ENCODE measurements at regions not wholly inside any gene's neighbourhood (a gene's known extent, or its start where the extent isn't known, plus 50 kb on each side); places are given as distances from the start of the nearest gene placed in this dataset.
A peak's percentile ranks its signal among the peaks of the same experiment; 100 is the strongest.
"Not testable (repeated sequence)": the region's sequence is repeated elsewhere in the genome, so short reads cannot be mapped to it uniquely, and the experiment has no call there.

DNA sequence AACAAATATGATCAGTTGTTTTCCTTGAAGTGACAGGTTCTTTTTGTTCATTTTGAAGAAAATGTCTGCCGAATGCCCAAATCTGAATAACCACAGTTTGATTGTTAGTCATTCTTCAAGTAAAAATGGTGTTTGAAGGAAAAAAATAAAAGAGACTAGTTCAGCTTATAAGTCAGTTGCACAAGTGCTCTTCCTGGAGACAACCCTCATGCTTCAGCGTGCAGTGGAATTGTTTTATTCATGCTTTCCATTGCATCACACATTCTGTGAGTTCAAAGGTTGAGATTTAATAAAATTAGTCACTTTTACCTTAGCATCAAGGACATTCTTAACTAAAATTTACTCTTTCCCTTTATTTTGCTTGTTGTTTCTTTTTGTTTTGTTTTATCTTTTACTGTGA, 404.9 kb downstream of the ZNF674 start:
- ATAC-seq (peak; percentile 37), DNase-seq (peak; percentile 4)
- Mint-ChIP-seq H3K9me3 (no peaks in the 10 kb centered on the region), H3K27me3 (no peaks in the 10 kb centered on the region), H3K27ac (peak overlapping the region; percentile 15), H3K4me3 (no peak overlapping the region), H3K36me3 (ENCODE audit: low read depth) (no peaks in the 10 kb centered on the region), H3K4me1 (ENCODE audit: low read depth) (peaks cover 5% of the 10 kb centered on the region)
- POLR2A ChIA-PET: no interaction called here
- CTCF ChIA-PET: no interaction called here
- intact Hi-C loops (cut with micrococcal nuclease): no loop called here
- TF ChIP-seq, protein P1, sequence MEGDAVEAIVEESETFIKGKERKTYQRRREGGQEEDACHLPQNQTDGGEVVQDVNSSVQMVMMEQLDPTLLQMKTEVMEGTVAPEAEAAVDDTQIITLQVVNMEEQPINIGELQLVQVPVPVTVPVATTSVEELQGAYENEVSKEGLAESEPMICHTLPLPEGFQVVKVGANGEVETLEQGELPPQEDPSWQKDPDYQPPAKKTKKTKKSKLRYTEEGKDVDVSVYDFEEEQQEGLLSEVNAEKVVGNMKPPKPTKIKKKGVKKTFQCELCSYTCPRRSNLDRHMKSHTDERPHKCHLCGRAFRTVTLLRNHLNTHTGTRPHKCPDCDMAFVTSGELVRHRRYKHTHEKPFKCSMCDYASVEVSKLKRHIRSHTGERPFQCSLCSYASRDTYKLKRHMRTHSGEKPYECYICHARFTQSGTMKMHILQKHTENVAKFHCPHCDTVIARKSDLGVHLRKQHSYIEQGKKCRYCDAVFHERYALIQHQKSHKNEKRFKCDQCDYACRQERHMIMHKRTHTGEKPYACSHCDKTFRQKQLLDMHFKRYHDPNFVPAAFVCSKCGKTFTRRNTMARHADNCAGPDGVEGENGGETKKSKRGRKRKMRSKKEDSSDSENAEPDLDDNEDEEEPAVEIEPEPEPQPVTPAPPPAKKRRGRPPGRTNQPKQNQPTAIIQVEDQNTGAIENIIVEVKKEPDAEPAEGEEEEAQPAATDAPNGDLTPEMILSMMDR (IDR thresholded peaks at IDR 0.05): no peak

DNA sequence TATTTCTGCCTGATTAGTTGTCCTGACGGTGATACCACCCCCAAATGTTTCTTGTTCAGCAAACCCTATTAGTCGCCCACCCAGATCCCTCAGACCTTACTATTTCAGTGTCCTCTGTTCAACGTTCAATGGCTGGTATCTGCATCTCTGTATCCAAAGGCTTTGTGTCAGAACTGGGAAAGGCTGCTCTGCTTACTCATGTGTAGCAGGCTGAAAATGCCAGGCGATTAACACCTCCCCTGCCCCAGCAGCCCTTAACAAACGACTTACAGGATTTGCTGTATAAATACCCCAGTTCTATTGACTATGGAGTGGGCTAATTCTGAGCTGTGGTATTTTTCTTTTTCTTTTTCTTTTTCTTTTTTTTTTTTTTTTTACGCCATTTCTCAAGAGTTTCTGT, 415.0 kb downstream of the ZNF674 start:
- no peak for DNase-seq
- ChIA-PET CTCF (no interaction called here), POLR2A (no interaction called here)
- H3K27me3 Mint-ChIP-seq: peaks cover 1% of the 10 kb centered on the region
- H3K4me3 Mint-ChIP-seq: no peak overlapping the region
- no peak for ATAC-seq
- intact Hi-C loops (cut with micrococcal nuclease): no loop called here
- TF ChIP-seq, protein P1 (IDR thresholded peaks at IDR 0.05): no peak
- H3K4me1 Mint-ChIP-seq (ENCODE audit: low read depth): peaks cover 4% of the 10 kb centered on the region
- no peaks in the 10 kb centered on the region for H3K36me3 Mint-ChIP-seq (ENCODE audit: low read depth)
- no peak overlapping the region for H3K27ac Mint-ChIP-seq
- no peaks in the 10 kb centered on the region for H3K9me3 Mint-ChIP-seq

DNA sequence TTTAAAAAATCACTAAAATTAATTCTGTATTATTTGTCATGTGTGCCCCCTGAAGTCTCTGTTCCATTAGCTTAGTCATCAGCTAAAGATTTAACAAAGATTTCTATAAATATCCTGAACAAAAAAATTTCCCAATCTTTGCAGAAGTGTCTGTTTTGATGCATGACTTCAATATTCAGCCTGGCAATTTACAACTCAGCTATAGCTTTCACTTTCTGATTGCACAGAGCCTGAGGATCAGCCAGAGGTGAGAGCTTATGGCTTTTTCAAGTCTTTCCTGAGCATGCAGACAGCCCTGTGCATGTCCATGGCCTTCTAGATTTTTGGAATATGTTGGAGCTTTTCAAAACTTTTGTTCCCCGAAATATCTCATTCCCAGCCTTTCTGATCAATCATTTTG, 420.1 kb downstream of the ZNF674 start:
- CTCF ChIA-PET: no interaction called here
- POLR2A ChIA-PET: no interaction called here

DNA sequence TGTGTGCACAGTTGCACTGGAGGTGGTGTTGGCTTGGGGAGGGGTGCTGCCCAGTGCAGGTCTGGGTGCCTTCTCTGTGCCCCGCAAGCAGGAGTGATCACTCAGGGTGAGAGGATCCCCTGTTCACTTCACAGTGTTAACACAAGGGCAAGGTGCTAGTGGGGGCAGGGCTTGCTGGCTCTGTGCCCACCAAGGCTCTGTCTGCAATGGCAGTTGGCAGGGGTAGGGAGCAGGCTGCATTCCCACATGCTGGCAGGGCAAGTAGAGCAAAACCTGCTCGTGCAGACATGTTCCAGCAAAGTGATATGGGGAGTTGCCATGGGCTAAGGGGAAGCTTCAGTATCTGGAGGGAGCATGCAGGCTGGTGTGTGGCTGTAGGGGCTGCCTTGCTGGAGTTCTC, 428.0 kb downstream of the ZNF674 start:
- CTCF ChIA-PET: no interaction called here
- intact Hi-C loops (cut with micrococcal nuclease): no loop called here
- Mint-ChIP-seq H3K9me3 (no peaks in the 10 kb centered on the region), H3K27ac (no peak overlapping the region), H3K27me3 (no peaks in the 10 kb centered on the region), H3K4me3 (no peak overlapping the region), H3K4me1 (ENCODE audit: low read depth) (no peaks in the 10 kb centered on the region), H3K36me3 (ENCODE audit: low read depth) (no peaks in the 10 kb centered on the region)
- no peak for ATAC-seq
- TF ChIP-seq, protein P1 (IDR thresholded peaks at IDR 0.05): no peak
- no peak for DNase-seq
- POLR2A ChIA-PET: no interaction called here

More for the DNA sequence above, 420.1 kb downstream of the ZNF674 start:
- TF ChIP-seq, protein P1 (IDR thresholded peaks at IDR 0.05): no peak
- H3K27ac Mint-ChIP-seq: no peak overlapping the region
- H3K27me3 Mint-ChIP-seq: no peaks in the 10 kb centered on the region
- H3K4me1 Mint-ChIP-seq (ENCODE audit: low read depth): peaks cover 9% of the 10 kb centered on the region
- H3K9me3 Mint-ChIP-seq: no peaks in the 10 kb centered on the region
- intact Hi-C loops (cut with micrococcal nuclease): no loop called here
- no peak overlapping the region for H3K4me3 Mint-ChIP-seq
- ATAC-seq: no peak
- H3K36me3 Mint-ChIP-seq (ENCODE audit: low read depth): no peaks in the 10 kb centered on the region
- DNase-seq: no peak

DNA sequence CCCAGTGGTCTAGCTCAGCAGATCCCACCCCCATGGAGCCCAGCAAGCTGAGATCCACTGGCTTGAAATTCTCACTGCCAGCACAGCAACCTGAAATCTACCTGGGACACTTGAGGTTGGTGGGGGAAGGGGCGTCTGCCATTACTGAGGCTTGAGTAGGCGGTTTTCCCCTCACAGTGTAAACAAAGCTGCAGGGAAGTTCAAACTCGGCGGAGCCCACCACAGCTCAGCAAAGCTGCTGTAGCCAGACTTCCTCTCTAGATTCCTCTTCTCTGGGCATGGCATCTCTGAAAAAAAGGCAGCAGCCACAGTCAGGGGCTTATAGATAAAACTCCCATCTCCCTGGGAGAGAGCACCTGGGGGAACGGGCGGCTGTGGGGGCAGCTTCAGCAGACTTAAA, 457.9 kb downstream of the ZNF674 start:
- H3K36me3 Mint-ChIP-seq (ENCODE audit: low read depth); H3K27ac Mint-ChIP-seq; POLR2A ChIA-PET; DNase-seq; CTCF ChIA-PET; H3K4me1 Mint-ChIP-seq (ENCODE audit: low read depth); intact Hi-C loops (cut with micrococcal nuclease); H3K27me3 Mint-ChIP-seq; ATAC-seq; H3K9me3 Mint-ChIP-seq; H3K4me3 Mint-ChIP-seq: not testable (repeated sequence)

DNA sequence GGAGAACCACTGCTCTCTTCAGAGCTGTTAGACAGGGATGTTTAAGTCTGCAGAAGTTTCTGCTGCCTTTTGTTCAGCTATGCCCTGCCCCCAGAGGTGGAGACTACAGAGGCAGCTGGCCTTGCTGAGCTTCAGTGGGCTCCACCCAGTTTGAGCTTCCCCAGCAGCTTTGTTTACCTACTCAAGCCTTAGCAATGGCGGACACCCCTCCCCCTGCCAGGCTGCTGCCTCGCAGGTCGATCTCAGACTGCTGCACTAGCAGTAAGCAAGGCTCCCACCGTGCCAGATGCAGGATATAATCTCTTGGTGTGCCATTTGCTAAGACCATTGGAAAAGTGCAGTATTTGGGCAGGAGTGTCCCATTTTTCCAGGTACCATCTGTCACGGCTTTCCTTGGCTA, 465.1 kb downstream of the ZNF674 start:
- H3K4me3 Mint-ChIP-seq; H3K4me1 Mint-ChIP-seq (ENCODE audit: low read depth); intact Hi-C loops (cut with micrococcal nuclease); H3K9me3 Mint-ChIP-seq; H3K27me3 Mint-ChIP-seq; POLR2A ChIA-PET; CTCF ChIA-PET; ATAC-seq; H3K27ac Mint-ChIP-seq; DNase-seq; H3K36me3 Mint-ChIP-seq (ENCODE audit: low read depth): not testable (repeated sequence)
